ENCODE measurements at regions not wholly inside any gene's neighbourhood (a gene's known extent, or its start where the extent isn't known, plus 50 kb on each side); places are given as distances from the start of the nearest gene placed in this dataset.

DNA sequence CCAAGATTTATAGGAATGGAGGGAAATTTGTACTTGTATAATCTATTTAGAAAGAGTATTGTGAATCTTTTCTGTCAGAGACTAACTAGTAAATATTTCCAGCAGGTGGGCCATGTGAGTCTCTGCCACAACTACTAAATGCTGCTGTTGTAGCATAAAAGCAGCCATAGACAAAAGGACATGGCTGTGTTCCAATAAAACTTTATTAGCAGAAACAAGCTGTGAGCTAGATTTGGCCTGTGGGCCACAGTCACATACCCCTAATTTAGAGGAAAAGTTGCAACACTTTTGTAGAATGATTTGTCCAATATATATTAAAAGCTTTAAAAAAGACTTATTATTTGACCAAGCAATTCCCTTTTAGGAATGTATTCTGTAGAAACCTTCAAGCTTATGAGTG is 207.2 kb downstream of the LMBRD1 start:
- Histone ChIP-seq H3K9me3 (ENCODE audit: control insufficient read depth, insufficient read depth, low read depth, low read length) (no peaks in the 10 kb centered on the region), H3K36me3 (ENCODE audit: control insufficient read depth, insufficient read depth, low read length) (no peaks in the 10 kb centered on the region), H3K27ac (ENCODE audit: low read length) (no peak overlapping the region), H3K27me3 (ENCODE audit: control insufficient read depth, insufficient read depth, low read length) (no peaks in the 10 kb centered on the region), H3K4me3 (ENCODE audit: low read depth in 2 of 2, low read length in 2 of 2) (no peak overlapping the region), H3K4me1 (ENCODE audit: control insufficient read depth, insufficient read depth, low read length) (no peaks in the 10 kb centered on the region)
- POLR2A ChIA-PET = no interaction called here
- CTCF ChIA-PET = no interaction called here
- BruUV-seq (replicated peaks) = no TSS peak
- DNase-seq (ENCODE audit: low read depth, low spot score) (no peak), ATAC-seq (no peak)
- intact Hi-C loops (cut with micrococcal nuclease; ENCODE audit: unreplicated experiment) (no loop called here), in situ Hi-C loops (cut with HindIII; ENCODE audit: low pct_unique_long_range_greater_than_20kb, low sequenced_read_pairs) (no loop called here)
- TF ChIP-seq SIN3A (IDR thresholded peaks at IDR 0.05; ENCODE audit: borderline replicate concordance, insufficient read depth, low read depth, low read length) = no peak
- no peak for TF ChIP-seq CTCF (IDR thresholded peaks at IDR 0.05)
- no peak for TF ChIP-seq TCF7L2 (IDR thresholded peaks at IDR 0.05; ENCODE audit: low read depth, low read length)
- TF ChIP-seq, protein P1, sequence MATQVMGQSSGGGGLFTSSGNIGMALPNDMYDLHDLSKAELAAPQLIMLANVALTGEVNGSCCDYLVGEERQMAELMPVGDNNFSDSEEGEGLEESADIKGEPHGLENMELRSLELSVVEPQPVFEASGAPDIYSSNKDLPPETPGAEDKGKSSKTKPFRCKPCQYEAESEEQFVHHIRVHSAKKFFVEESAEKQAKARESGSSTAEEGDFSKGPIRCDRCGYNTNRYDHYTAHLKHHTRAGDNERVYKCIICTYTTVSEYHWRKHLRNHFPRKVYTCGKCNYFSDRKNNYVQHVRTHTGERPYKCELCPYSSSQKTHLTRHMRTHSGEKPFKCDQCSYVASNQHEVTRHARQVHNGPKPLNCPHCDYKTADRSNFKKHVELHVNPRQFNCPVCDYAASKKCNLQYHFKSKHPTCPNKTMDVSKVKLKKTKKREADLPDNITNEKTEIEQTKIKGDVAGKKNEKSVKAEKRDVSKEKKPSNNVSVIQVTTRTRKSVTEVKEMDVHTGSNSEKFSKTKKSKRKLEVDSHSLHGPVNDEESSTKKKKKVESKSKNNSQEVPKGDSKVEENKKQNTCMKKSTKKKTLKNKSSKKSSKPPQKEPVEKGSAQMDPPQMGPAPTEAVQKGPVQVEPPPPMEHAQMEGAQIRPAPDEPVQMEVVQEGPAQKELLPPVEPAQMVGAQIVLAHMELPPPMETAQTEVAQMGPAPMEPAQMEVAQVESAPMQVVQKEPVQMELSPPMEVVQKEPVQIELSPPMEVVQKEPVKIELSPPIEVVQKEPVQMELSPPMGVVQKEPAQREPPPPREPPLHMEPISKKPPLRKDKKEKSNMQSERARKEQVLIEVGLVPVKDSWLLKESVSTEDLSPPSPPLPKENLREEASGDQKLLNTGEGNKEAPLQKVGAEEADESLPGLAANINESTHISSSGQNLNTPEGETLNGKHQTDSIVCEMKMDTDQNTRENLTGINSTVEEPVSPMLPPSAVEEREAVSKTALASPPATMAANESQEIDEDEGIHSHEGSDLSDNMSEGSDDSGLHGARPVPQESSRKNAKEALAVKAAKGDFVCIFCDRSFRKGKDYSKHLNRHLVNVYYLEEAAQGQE (IDR thresholded peaks at IDR 0.05; ENCODE audit: insufficient read depth in 1 of 2, low read depth in 2 of 2, low read length in 1 of 2) = no peak
- TF ChIP-seq POLR2AphosphoS5 (IDR thresholded peaks at IDR 0.05; ENCODE audit: low read depth, low read length) = no peak

- Histone ChIP-seq H3K4me3 (ENCODE audit: low read depth in 2 of 2, low read length in 2 of 2) (no peak overlapping the region), H3K36me3 (ENCODE audit: control insufficient read depth, insufficient read depth, low read length) (no peaks in the 10 kb centered on the region), H3K4me1 (ENCODE audit: control insufficient read depth, insufficient read depth, low read length) (no peaks in the 10 kb centered on the region), H3K27ac (ENCODE audit: low read length) (no peak overlapping the region), H3K27me3 (ENCODE audit: control insufficient read depth, insufficient read depth, low read length) (no peaks in the 10 kb centered on the region), H3K9me3 (ENCODE audit: control insufficient read depth, insufficient read depth, low read depth, low read length) (no peaks in the 10 kb centered on the region)
- intact Hi-C loops (cut with micrococcal nuclease; ENCODE audit: unreplicated experiment) (no loop called here), in situ Hi-C loops (cut with HindIII; ENCODE audit: low pct_unique_long_range_greater_than_20kb, low sequenced_read_pairs) (no loop called here)
- no peak for TF ChIP-seq POLR2AphosphoS5 (IDR thresholded peaks at IDR 0.05; ENCODE audit: low read depth, low read length)
- TF ChIP-seq TCF7L2 (IDR thresholded peaks at IDR 0.05; ENCODE audit: low read depth, low read length) = no peak
- no peak for TF ChIP-seq CTCF (IDR thresholded peaks at IDR 0.05)
- no peak for TF ChIP-seq SIN3A (IDR thresholded peaks at IDR 0.05; ENCODE audit: borderline replicate concordance, insufficient read depth, low read depth, low read length)
- TF ChIP-seq, protein P1 (IDR thresholded peaks at IDR 0.05; ENCODE audit: insufficient read depth in 1 of 2, low read depth in 2 of 2, low read length in 1 of 2) = no peak
- DNase-seq (ENCODE audit: low read depth, low spot score) (no peak), ATAC-seq (no peak)
- POLR2A ChIA-PET = no interaction called here
- no TSS peak for BruUV-seq (replicated peaks)
- CTCF ChIA-PET = no interaction called here
These were observed 211.7 kb downstream of the LMBRD1 start for GRCh38 chr6:69584913-69585729.
